WI38 (cell line): ENCODE measurements at regions not wholly inside any gene's neighbourhood (a gene's known extent, or its start where the extent isn't known, plus 50 kb on each side); places are given as distances from the start of the nearest gene placed in this dataset.
A peak's percentile ranks its signal among the peaks of the same experiment; 100 is the strongest.

ENCODE experiments used
- H3K4me3 ChIP-seq: 2 replicates; pipeline ENCODE4 v1.5.1; 2011; ENCODE audit warnings: low read depth, mild to moderate bottlenecking, control low read depth, low read length
- CTCF ChIP-seq: IDR thresholded peaks from 2 replicates; pipeline ENCODE4 v1.5.1; 2012; ENCODE audit warnings: low read depth, mild to moderate bottlenecking, control low read depth, low read length

- no peak for TF ChIP-seq CTCF
- no peak overlapping the region for H3K4me3 ChIP-seq
Observed at GRCh38 chr14:61602003-61602732, 93.1 kb upstream of the HIF1A start.

GRCh38 chr14:61602733-61603077 lies 92.6 kb upstream of the HIF1A start:
- H3K4me3 ChIP-seq, result no peak overlapping the region
- TF ChIP-seq CTCF, result no peak

GRCh38 chr14:61603736-61604135 lies 91.6 kb upstream of the HIF1A start:
- H3K4me3 ChIP-seq, result no peak overlapping the region
- TF ChIP-seq CTCF, result no peak

GRCh38 chr14:61607570-61608244 lies 87.6 kb upstream of the HIF1A start:
- no peak for TF ChIP-seq CTCF

GRCh38 chr14:61608245-61609165 lies 86.8 kb upstream of the HIF1A start:
- H3K4me3 ChIP-seq, result no peak overlapping the region
- no peak for TF ChIP-seq CTCF

More at GRCh38 chr14:61607570-61608244, 87.6 kb upstream of the HIF1A start:
- H3K4me3 ChIP-seq, result no peak overlapping the region

- 0 out of 2 replicates have a peak overlapping the region, but pooled peaks have one; percentile 6 for H3K4me3 ChIP-seq
- no peak for TF ChIP-seq CTCF
Observed at GRCh38 chr14:61609191-61609843, 86.0 kb upstream of the HIF1A start.
